ENCODE measurements at regions not wholly inside any gene's neighbourhood (a gene's known extent, or its start where the extent isn't known, plus 50 kb on each side); places are given as distances from the start of the nearest gene placed in this dataset.

- Mint-ChIP-seq H3K4me1 (peaks cover 17% of the 10 kb centered on the region), H3K9me3 (no peaks in the 10 kb centered on the region), H3K27me3 (ENCODE audit: insufficient read depth) (no peaks in the 10 kb centered on the region), H3K27ac (no peak overlapping the region), H3K36me3 (ENCODE audit: low read depth) (no peaks in the 10 kb centered on the region), H3K4me3 (no peak overlapping the region)
- no peaks in the 10 kb centered on the region for H3K27me3 ChIP-seq (ENCODE audit: control insufficient read depth, insufficient read depth, low read length, poor library complexity, severe bottlenecking)
- H3K27ac ChIP-seq (ENCODE audit: low read depth, low read length) = no peak overlapping the region
- no peak for TF ChIP-seq CTCF (conservative IDR thresholded peaks at IDR 0.05)
- peaks cover 5% of the 10 kb centered on the region for H3K4me1 ChIP-seq (ENCODE audit: control insufficient read depth, insufficient read depth, low read length)
- no peak for DNase-seq
- no peak overlapping the region for H3K4me3 ChIP-seq (ENCODE audit: low read length)
- no peak overlapping the region for H3K9ac ChIP-seq (ENCODE audit: extremely low read depth, low read length, poor library complexity, severe bottlenecking)
- H3K9me3 ChIP-seq (ENCODE audit: control insufficient read depth, low read length) = no peaks in the 10 kb centered on the region
- WGBS, 2 experiments (ENCODE audit: insufficient coverage in 1 of 2, insufficient read length in 1 of 2) = 62 to 86% methylated on average over 1 to 3 of the region's 3 CpGs
- no peaks in the 10 kb centered on the region for H3K36me3 ChIP-seq (ENCODE audit: control insufficient read depth, insufficient read depth, low read length)
These were observed 136.7 kb upstream of the CXCR4 start for GRCh38 chr2:136254681-136255080.

- Histone ChIP-seq H3K27me3 (ENCODE audit: control insufficient read depth, insufficient read depth, low read length, poor library complexity, severe bottlenecking) (no peaks in the 10 kb centered on the region), H3K4me1 (ENCODE audit: control insufficient read depth, insufficient read depth, low read length) (peaks cover 5% of the 10 kb centered on the region), H3K9me3 (ENCODE audit: control insufficient read depth, low read length) (no peaks in the 10 kb centered on the region), H3K36me3 (ENCODE audit: control insufficient read depth, insufficient read depth, low read length) (no peaks in the 10 kb centered on the region), H3K4me3 (ENCODE audit: low read length) (no peak overlapping the region), H3K9ac (ENCODE audit: extremely low read depth, low read length, poor library complexity, severe bottlenecking) (no peak overlapping the region), H3K27ac (ENCODE audit: low read depth, low read length) (no peak overlapping the region)
- 92 to 100% methylated on average over 2 to 6 of the region's 6 CpGs for WGBS, 2 experiments (ENCODE audit: insufficient coverage in 1 of 2, insufficient read length in 1 of 2)
- Mint-ChIP-seq H3K4me3 (no peak overlapping the region), H3K36me3 (ENCODE audit: low read depth) (no peaks in the 10 kb centered on the region), H3K4me1 (peaks cover 17% of the 10 kb centered on the region), H3K27ac (no peak overlapping the region), H3K9me3 (no peaks in the 10 kb centered on the region), H3K27me3 (ENCODE audit: insufficient read depth) (no peaks in the 10 kb centered on the region)
- no peak for TF ChIP-seq CTCF (conservative IDR thresholded peaks at IDR 0.05)
- no peak for DNase-seq
These were observed 135.5 kb upstream of the CXCR4 start for GRCh38 chr2:136253288-136254004.

GRCh38 chr2:136251885-136252585, 134.1 kb upstream of the CXCR4 start:
- Mint-ChIP-seq H3K27ac (no peak overlapping the region), H3K4me3 (no peak overlapping the region), H3K4me1 (peaks cover 17% of the 10 kb centered on the region), H3K36me3 (ENCODE audit: low read depth) (no peaks in the 10 kb centered on the region), H3K27me3 (ENCODE audit: insufficient read depth) (no peaks in the 10 kb centered on the region), H3K9me3 (no peaks in the 10 kb centered on the region)
- Histone ChIP-seq H3K36me3 (ENCODE audit: control insufficient read depth, insufficient read depth, low read length) (no peaks in the 10 kb centered on the region), H3K27ac (ENCODE audit: low read depth, low read length) (no peak overlapping the region), H3K9ac (ENCODE audit: extremely low read depth, low read length, poor library complexity, severe bottlenecking) (no peak overlapping the region), H3K4me1 (ENCODE audit: control insufficient read depth, insufficient read depth, low read length) (peaks cover 5% of the 10 kb centered on the region), H3K4me3 (ENCODE audit: low read length) (no peak overlapping the region), H3K27me3 (ENCODE audit: control insufficient read depth, insufficient read depth, low read length, poor library complexity, severe bottlenecking) (no peaks in the 10 kb centered on the region), H3K9me3 (ENCODE audit: control insufficient read depth, low read length) (no peaks in the 10 kb centered on the region)
- WGBS, 2 experiments (ENCODE audit: insufficient coverage in 1 of 2, insufficient read length in 1 of 2) = 95 to 98% methylated on average over 4 to 5 of the region's 5 CpGs
- no peak for TF ChIP-seq CTCF (conservative IDR thresholded peaks at IDR 0.05)
- DNase-seq = no peak
